B cell (primary cell): ENCODE measurements at regions not wholly inside any gene's neighbourhood (a gene's known extent, or its start where the extent isn't known, plus 50 kb on each side); places are given as distances from the start of the nearest gene placed in this dataset.

Experiments used
- ATAC-seq: fragments of 200-7000 bp; cut with Tn5 transposase; one replicate; pipeline ENCODE4 v1.10.0; 2021; ENCODE audit warnings: low read depth, mild to moderate bottlenecking, moderate number of reproducible peaks, moderate library complexity
- CTCF ChIA-PET: fragments of 350-600 bp; sonication (Branson Sonifier 250); formaldehyde crosslinking; loops from one replicate; lab custom pipeline; 2021; ENCODE audit warnings: antibody characterized with exemption, inconsistent platforms; lab: Charles Lee
- POLR2A ChIA-PET: fragments of 350-600 bp; sonication (Branson Sonifier 250); formaldehyde crosslinking; loops from one replicate; lab custom pipeline; 2021; ENCODE audit warnings: antibody characterized with exemption; lab: Charles Lee
- DNase-seq: peaks from one replicate; pipeline ENCODE4 v3.0.0; 2013
- H2AFZ ChIP-seq: 2 replicates; pipeline ENCODE4 v1.6.1; 2012; ENCODE audit warnings: mild to moderate bottlenecking, low read depth, low read length; ENCODE audit not compliant: insufficient read depth, poor library complexity, severe bottlenecking
- H3K27ac ChIP-seq, 2 donors: 1 replicate in 1 of 2; 2 replicates in 1 of 2; pipeline ENCODE4 v1.5.1; 2012 to 2013; ENCODE audit warnings: low read length in 2 of 2, mild to moderate bottlenecking in 2 of 2, moderate library complexity in 1 of 2
- H3K27me3 ChIP-seq, 4 experiments: fragments of 200-600 bp in 1 of 4; sonication (generic) in 1 of 4; replicated peaks in 1 of 4; 1 replicate in 2 of 4; 2 replicates in 2 of 4; pipeline versions ENCODE4 v1.6.1 to v1.7.0; 2013 to 2016; ENCODE audit warnings: low read length in 3 of 4, mild to moderate bottlenecking in 2 of 4, mixed read lengths in 1 of 4, moderate library complexity in 1 of 4; ENCODE audit not compliant: insufficient read depth in 4 of 4, control insufficient read depth in 3 of 4; ENCODE audit errors: control extremely low read depth in 1 of 4
- H3K36me3 ChIP-seq, 2 experiments: replicated peaks in 1 of 2; 1 replicate in 1 of 2; 2 replicates in 1 of 2; pipeline versions ENCODE4 v1.6.1 to v1.7.1; 2013; ENCODE audit warnings: low read length in 1 of 2; ENCODE audit not compliant: insufficient read depth in 2 of 2, control insufficient read depth in 1 of 2; ENCODE audit errors: control extremely low read depth in 1 of 2, extremely low read depth in 1 of 2
- H3K4me1 ChIP-seq, 2 donors: fragments of 200-600 bp in 1 of 2; sonication (generic) in 1 of 2; 1 replicate in 1 of 2; 2 replicates in 1 of 2; pipeline versions ENCODE4 v1.5.1 to v1.6.1; 2013 to 2017; ENCODE audit warnings: low read length in 2 of 2; ENCODE audit not compliant: control insufficient read depth in 2 of 2, insufficient read depth in 2 of 2
- H3K4me2 ChIP-seq: replicated peaks from 2 replicates; pipeline ENCODE3; 2012; ENCODE audit warnings: mild to moderate bottlenecking, low read depth, low read length; ENCODE audit not compliant: poor library complexity, severe bottlenecking
- H3K4me3 ChIP-seq, 5 experiments: fragments of 200-600 bp in 1 of 5; sonication (generic) in 1 of 5; 1 replicate in 3 of 5; 2 replicates in 2 of 5; pipeline versions ENCODE4 v1.5.1 to v1.7.0; 2011 to 2016; ENCODE audit warnings: low read length in 4 of 5, mild to moderate bottlenecking in 4 of 5, low read depth in 2 of 5, control low read depth in 1 of 5, moderate library complexity in 1 of 5; ENCODE audit not compliant: insufficient read depth in 1 of 5; ENCODE audit errors: control extremely low read depth in 1 of 5, extremely low read depth in 1 of 5
- H3K79me2 ChIP-seq: fragments of 200-600 bp; sonication (generic); one replicate; pipeline ENCODE4 v1.6.0; 2016; ENCODE audit warnings: low read length; ENCODE audit not compliant: control insufficient read depth, insufficient read depth
- H3K9ac ChIP-seq: fragments of 200-600 bp; sonication (generic); 2 replicates; pipeline ENCODE4 v1.6.1; 2017; ENCODE audit warnings: mild to moderate bottlenecking, low read length, moderate library complexity
- H3K9me3 ChIP-seq, 3 donors: one replicate each; pipeline versions ENCODE4 v1.6.1 to v1.7.1; 2013; ENCODE audit warnings: low read length in 2 of 3; ENCODE audit not compliant: control insufficient read depth in 2 of 3, insufficient read depth in 1 of 3; ENCODE audit errors: control extremely low read depth in 1 of 3
- H4K20me1 ChIP-seq: 2 replicates; pipeline ENCODE4 v1.6.0; 2012; ENCODE audit warnings: mild to moderate bottlenecking, low read length; ENCODE audit not compliant: insufficient read depth, control insufficient read depth, poor library complexity, severe bottlenecking
- H3K27ac Mint-ChIP-seq: one replicate; pipeline ENCODE4 v1.8.0; 2021; ENCODE audit warnings: mixed read lengths
- H3K27me3 Mint-ChIP-seq: one replicate; pipeline ENCODE4 v1.8.0; 2021; ENCODE audit warnings: mixed read lengths
- H3K4me1 Mint-ChIP-seq: one replicate; pipeline ENCODE4 v1.8.0; 2021; ENCODE audit warnings: mixed read lengths
- H3K4me3 Mint-ChIP-seq: one replicate; pipeline ENCODE4 v1.8.0; 2021; ENCODE audit warnings: mixed read lengths
- H3K9me3 Mint-ChIP-seq: one replicate; pipeline ENCODE4 v1.8.0; 2022; ENCODE audit warnings: mixed read lengths; ENCODE audit not compliant: insufficient read depth
- EZH2 ChIP-seq: IDR thresholded peaks from 2 replicates; pipeline ENCODE4 v1.6.1; 2012; ENCODE audit warnings: borderline replicate concordance, low read depth, mild to moderate bottlenecking, moderate library complexity, low read length; ENCODE audit not compliant: insufficient read depth, poor library complexity, severe bottlenecking
- WGBS: methylation state at CpG from one replicate; pipeline ENCODE4 v1.1.5; 2013; ENCODE audit warnings: missing lambda C conversion rate; ENCODE audit not compliant: insufficient coverage; 5-methylcytosine and 5-hydroxymethylcytosine counted together
- intact Hi-C: fragments of 100-400 bp; cut with micrococcal nuclease; formaldehyde crosslinking; loops from one replicate; pipeline ENCODE4 v1.10.0; 2022
- TF ChIP-seq, protein P1 (sequence below): fragments of 200-600 bp; IDR thresholded peaks from one replicate; pipeline ENCODE4 v1.8.0; 2022; ENCODE audit warnings: antibody characterized with exemption, mild to moderate bottlenecking

DNA sequence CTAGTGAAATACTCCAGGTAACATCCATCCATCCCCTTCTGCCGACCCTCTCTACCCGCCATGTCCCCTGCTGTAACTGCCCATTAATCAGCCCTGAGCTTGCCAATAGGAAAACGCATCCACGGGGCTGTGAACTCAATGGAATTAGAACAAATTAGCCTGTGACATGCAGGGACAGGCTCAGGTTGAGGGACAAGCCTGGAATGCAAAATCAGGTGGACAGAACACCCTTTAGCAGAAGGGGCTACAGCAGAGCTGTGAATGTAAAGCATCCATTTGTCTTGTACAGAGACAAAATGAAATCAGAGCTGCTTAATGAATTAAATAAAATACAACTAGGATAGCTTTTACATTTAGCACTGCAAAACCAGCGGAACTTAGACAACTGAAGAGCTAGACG, 187.3 kb upstream of the SASH1 start:
- no peaks in the 10 kb centered on the region for H3K4me1 Mint-ChIP-seq
- Histone ChIP-seq H3K9ac (no peak overlapping the region), H3K4me2 (no peak overlapping the region), H3K4me1 (no peaks in the 10 kb centered on the region), H3K4me3 (no peak overlapping the region), H4K20me1 (no peaks in the 10 kb centered on the region), H2AFZ (no peak overlapping the region), H3K36me3 (no peaks in the 10 kb centered on the region), H3K79me2 (no peaks in the 10 kb centered on the region), H3K27ac (no peak overlapping the region), H3K9me3 (no peaks in the 10 kb centered on the region), H3K27me3 (peaks cover 0 to 5% (median under 1%) of the 10 kb centered on the region in 4 experiments)
- no peak for TF ChIP-seq EZH2
- TF ChIP-seq, protein P1, sequence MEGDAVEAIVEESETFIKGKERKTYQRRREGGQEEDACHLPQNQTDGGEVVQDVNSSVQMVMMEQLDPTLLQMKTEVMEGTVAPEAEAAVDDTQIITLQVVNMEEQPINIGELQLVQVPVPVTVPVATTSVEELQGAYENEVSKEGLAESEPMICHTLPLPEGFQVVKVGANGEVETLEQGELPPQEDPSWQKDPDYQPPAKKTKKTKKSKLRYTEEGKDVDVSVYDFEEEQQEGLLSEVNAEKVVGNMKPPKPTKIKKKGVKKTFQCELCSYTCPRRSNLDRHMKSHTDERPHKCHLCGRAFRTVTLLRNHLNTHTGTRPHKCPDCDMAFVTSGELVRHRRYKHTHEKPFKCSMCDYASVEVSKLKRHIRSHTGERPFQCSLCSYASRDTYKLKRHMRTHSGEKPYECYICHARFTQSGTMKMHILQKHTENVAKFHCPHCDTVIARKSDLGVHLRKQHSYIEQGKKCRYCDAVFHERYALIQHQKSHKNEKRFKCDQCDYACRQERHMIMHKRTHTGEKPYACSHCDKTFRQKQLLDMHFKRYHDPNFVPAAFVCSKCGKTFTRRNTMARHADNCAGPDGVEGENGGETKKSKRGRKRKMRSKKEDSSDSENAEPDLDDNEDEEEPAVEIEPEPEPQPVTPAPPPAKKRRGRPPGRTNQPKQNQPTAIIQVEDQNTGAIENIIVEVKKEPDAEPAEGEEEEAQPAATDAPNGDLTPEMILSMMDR: no peak
- H3K27ac Mint-ChIP-seq: no peak overlapping the region
- H3K27me3 Mint-ChIP-seq: peaks cover 13% of the 10 kb centered on the region
- 89% methylated on average over 4 of the region's 6 CpGs for WGBS
- POLR2A ChIA-PET: no interaction called here
- CTCF ChIA-PET: no interaction called here
- intact Hi-C loops: no loop called here
- ATAC-seq (no peak), DNase-seq (no peak)
- no peaks in the 10 kb centered on the region for H3K9me3 Mint-ChIP-seq
- H3K4me3 Mint-ChIP-seq: no peak overlapping the region

DNA sequence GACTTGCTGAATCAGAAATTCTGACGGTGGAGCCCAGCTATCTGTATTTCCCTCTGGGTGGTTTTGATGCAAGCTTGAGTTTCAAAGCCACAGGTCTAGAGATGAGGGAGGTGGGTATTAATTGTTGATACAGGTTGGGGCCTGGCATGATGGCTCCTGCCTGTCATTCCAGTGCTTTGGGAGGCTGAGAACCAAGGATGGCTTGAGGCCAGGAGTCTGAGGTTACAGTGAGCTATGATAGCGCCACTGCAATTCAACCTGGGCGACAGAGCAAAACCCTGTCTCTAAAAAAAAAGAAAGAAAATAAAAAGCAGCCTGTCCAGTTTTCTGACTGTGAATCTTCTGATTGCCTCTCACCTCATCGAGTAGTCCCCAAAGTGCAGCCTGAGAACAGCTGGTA, 184.8 kb upstream of the SASH1 start:
- peaks cover 0 to 2% (median 0%) of the 10 kb centered on the region in 4 experiments for H3K27me3 ChIP-seq
- no peak overlapping the region for H2AFZ ChIP-seq
- H3K27ac ChIP-seq: no peak overlapping the region
- Mint-ChIP-seq H3K27ac (no peak overlapping the region), H3K27me3 (peaks cover 5% of the 10 kb centered on the region), H3K4me1 (no peaks in the 10 kb centered on the region), H3K9me3 (no peaks in the 10 kb centered on the region), H3K4me3 (no peak overlapping the region)
- TF ChIP-seq EZH2: no peak
- TF ChIP-seq, protein P1: no peak
- POLR2A ChIA-PET: no interaction called here
- 97% methylated on average over 4 of the region's 4 CpGs for WGBS
- H3K9me3 ChIP-seq: no peaks in the 10 kb centered on the region
- CTCF ChIA-PET: no interaction called here
- no peak overlapping the region for H3K4me2 ChIP-seq
- H3K4me1 ChIP-seq: no peaks in the 10 kb centered on the region
- no peaks in the 10 kb centered on the region for H4K20me1 ChIP-seq
- no peak for ATAC-seq
- no peaks in the 10 kb centered on the region for H3K79me2 ChIP-seq
- DNase-seq: no peak
- no peak overlapping the region for H3K4me3 ChIP-seq
- no peaks in the 10 kb centered on the region for H3K36me3 ChIP-seq
- no peak overlapping the region for H3K9ac ChIP-seq
- intact Hi-C loops: no loop called here
